HL-60 (cell line): ENCODE measurements at regions not wholly inside any gene's neighbourhood (a gene's known extent, or its start where the extent isn't known, plus 50 kb on each side); places are given as distances from the start of the nearest gene placed in this dataset.

Experiments
- DNase-seq, 2 experiments: peaks; one replicate each; pipeline ENCODE4 v3.0.0-alpha.2; 2010 to 2020; ENCODE audit warnings: low read depth in 1 of 2, low spot score in 1 of 2
- H3K27ac ChIP-seq: fragments of 250-450 bp; sonication (Bioruptor Pico); replicated peaks from 2 replicates; pipeline ENCODE4 v1.5.1; 2020; ENCODE audit warnings: mild to moderate bottlenecking, moderate library complexity
- H3K27me3 ChIP-seq: fragments of 250-450 bp; sonication (Bioruptor Pico); 2 replicates; pipeline ENCODE4 v1.5.1; 2021; ENCODE audit warnings: mild to moderate bottlenecking, moderate library complexity; ENCODE audit not compliant: insufficient read depth, poor library complexity, severe bottlenecking
- H3K4me3 ChIP-seq: replicated peaks from 2 replicates; pipeline ENCODE4 v1.5.1; 2011; ENCODE audit warnings: mild to moderate bottlenecking, control low read depth, low read length; ENCODE audit not compliant: insufficient read depth
- GABPA ChIP-seq: IDR thresholded peaks from 2 replicates; pipeline ENCODE4 v1.6.1; 2012; ENCODE audit warnings: low read depth
- POLR2AphosphoS5 ChIP-seq: IDR thresholded peaks from 2 replicates; pipeline ENCODE4 v1.6.1; 2012; ENCODE audit warnings: low read depth
- SPI1 ChIP-seq: IDR thresholded peaks from 2 replicates; pipeline ENCODE4 v1.6.1; 2012; ENCODE audit warnings: low read depth, mild to moderate bottlenecking, borderline replicate concordance
- TF ChIP-seq, protein P1 (sequence below): IDR thresholded peaks from one replicate; pipeline ENCODE4 v1.5.1; 2011; ENCODE audit warnings: low read length, control low read depth, inconsistent platforms; ENCODE audit not compliant: insufficient read depth
- TF ChIP-seq, protein P2 (sequence below): IDR thresholded peaks from 2 replicates; pipeline ENCODE4 v1.6.1; 2012; ENCODE audit warnings: low read depth; ENCODE audit not compliant: insufficient replicate concordance

DNA sequence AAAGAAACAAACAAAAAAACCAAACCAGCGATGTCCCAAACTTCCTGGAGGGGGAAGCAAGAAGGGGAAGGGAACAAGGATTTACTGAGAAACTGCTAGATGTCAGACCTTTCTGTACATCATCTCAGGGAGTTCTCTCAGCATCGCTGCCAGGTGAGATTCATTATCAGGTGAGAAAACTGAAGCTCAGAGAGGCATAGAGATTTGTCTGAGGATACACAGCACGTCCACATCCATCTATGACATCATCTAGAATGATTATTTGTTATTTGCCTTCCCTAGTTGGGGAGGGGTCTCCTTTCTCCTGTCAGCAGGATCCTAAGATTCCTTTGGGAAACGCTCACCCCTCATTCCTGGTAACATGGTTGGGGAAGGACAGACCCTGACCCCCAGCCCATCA lies 57.1 kb upstream of the LINGO1 start:
- TF ChIP-seq POLR2AphosphoS5 (no peak), SPI1 (no peak), GABPA (no peak)
- TF ChIP-seq, protein P1, sequence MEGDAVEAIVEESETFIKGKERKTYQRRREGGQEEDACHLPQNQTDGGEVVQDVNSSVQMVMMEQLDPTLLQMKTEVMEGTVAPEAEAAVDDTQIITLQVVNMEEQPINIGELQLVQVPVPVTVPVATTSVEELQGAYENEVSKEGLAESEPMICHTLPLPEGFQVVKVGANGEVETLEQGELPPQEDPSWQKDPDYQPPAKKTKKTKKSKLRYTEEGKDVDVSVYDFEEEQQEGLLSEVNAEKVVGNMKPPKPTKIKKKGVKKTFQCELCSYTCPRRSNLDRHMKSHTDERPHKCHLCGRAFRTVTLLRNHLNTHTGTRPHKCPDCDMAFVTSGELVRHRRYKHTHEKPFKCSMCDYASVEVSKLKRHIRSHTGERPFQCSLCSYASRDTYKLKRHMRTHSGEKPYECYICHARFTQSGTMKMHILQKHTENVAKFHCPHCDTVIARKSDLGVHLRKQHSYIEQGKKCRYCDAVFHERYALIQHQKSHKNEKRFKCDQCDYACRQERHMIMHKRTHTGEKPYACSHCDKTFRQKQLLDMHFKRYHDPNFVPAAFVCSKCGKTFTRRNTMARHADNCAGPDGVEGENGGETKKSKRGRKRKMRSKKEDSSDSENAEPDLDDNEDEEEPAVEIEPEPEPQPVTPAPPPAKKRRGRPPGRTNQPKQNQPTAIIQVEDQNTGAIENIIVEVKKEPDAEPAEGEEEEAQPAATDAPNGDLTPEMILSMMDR = no peak
- TF ChIP-seq, protein P2, sequence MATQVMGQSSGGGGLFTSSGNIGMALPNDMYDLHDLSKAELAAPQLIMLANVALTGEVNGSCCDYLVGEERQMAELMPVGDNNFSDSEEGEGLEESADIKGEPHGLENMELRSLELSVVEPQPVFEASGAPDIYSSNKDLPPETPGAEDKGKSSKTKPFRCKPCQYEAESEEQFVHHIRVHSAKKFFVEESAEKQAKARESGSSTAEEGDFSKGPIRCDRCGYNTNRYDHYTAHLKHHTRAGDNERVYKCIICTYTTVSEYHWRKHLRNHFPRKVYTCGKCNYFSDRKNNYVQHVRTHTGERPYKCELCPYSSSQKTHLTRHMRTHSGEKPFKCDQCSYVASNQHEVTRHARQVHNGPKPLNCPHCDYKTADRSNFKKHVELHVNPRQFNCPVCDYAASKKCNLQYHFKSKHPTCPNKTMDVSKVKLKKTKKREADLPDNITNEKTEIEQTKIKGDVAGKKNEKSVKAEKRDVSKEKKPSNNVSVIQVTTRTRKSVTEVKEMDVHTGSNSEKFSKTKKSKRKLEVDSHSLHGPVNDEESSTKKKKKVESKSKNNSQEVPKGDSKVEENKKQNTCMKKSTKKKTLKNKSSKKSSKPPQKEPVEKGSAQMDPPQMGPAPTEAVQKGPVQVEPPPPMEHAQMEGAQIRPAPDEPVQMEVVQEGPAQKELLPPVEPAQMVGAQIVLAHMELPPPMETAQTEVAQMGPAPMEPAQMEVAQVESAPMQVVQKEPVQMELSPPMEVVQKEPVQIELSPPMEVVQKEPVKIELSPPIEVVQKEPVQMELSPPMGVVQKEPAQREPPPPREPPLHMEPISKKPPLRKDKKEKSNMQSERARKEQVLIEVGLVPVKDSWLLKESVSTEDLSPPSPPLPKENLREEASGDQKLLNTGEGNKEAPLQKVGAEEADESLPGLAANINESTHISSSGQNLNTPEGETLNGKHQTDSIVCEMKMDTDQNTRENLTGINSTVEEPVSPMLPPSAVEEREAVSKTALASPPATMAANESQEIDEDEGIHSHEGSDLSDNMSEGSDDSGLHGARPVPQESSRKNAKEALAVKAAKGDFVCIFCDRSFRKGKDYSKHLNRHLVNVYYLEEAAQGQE = no peak
- Histone ChIP-seq H3K4me3 (no peak overlapping the region), H3K27me3 (peaks cover 10% of the 10 kb centered on the region), H3K27ac (no peak overlapping the region)
- no peak for DNase-seq

DNA sequence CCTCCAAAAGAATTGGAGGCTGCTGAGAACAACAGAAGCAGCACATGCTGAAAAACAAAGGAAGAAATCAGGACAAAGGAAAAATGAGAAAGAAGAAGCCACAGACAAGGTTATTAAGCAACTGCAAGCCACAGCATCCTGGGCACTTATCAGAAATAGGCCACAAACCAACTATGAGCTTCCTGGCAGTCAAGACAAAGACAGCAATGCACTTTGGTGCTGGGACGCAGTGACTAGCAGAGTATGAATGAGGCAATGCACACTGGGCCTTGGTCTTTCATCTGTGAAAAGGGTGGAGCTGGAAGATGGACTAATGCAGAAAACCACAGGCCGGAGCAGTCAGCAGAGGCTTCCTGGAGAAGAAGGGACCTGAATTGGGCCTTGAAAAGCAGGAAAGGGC lies 56.0 kb upstream of the LINGO1 start:
- Histone ChIP-seq H3K27ac (no peak overlapping the region), H3K4me3 (no peak overlapping the region), H3K27me3 (peaks cover 10% of the 10 kb centered on the region)
- TF ChIP-seq SPI1 = no peak
- TF ChIP-seq POLR2AphosphoS5 = no peak
- TF ChIP-seq, protein P1 = no peak
- TF ChIP-seq, protein P2 = no peak
- TF ChIP-seq GABPA = no peak
- DNase-seq = no peak

DNA sequence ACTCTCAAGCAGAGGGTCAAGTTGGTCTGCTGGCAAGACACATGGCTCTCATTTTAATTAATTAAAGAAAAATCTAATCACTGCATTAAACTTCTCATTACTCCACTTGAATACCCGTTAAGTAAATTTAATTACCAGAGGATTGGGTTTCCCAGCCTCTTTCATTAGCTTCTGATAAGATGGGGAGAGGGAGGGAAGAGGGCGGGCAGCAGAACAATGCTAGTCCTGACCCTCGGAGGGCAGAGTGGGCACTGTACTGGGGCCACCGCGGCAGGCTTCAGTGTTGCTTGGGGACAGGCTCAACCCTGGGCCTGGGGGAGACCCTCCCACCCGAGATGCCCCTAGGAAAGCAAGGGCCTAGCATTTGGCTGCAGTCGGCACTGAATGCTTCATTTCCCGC lies 55.6 kb upstream of the LINGO1 start:
- TF ChIP-seq GABPA = no peak
- TF ChIP-seq, protein P2 = no peak
- no peak for TF ChIP-seq POLR2AphosphoS5
- TF ChIP-seq, protein P1 = no peak
- TF ChIP-seq SPI1 = no peak

More for the DNA sequence above, 55.6 kb upstream of the LINGO1 start:
- Histone ChIP-seq H3K27me3 (peaks cover 10% of the 10 kb centered on the region), H3K27ac (no peak overlapping the region), H3K4me3 (no peak overlapping the region)
- DNase-seq = no peak
